ENCODE measurements at regions not wholly inside any gene's neighbourhood (a gene's known extent, or its start where the extent isn't known, plus 50 kb on each side); places are given as distances from the start of the nearest gene placed in this dataset.

GRCh38 chr16:85541181-85541580 lies 71.9 kb upstream of the GSE1 start:
- DNase-seq (ENCODE audit: low spot score): no peak

- DNase-seq (ENCODE audit: low spot score): no peak
Observed at GRCh38 chr16:85541619-85541979, 71.5 kb upstream of the GSE1 start.

- DNase-seq (ENCODE audit: low spot score): no peak
Observed at GRCh38 chr16:85541980-85542900, 70.9 kb upstream of the GSE1 start.

GRCh38 chr16:85543536-85543935 lies 69.6 kb upstream of the GSE1 start:
- DNase-seq (ENCODE audit: low spot score): no peak

- no peak for DNase-seq (ENCODE audit: low spot score)
Observed at GRCh38 chr16:85544016-85544415, 69.1 kb upstream of the GSE1 start.

- no peak for DNase-seq (ENCODE audit: low spot score)
Observed at GRCh38 chr16:85544668-85545067, 68.5 kb upstream of the GSE1 start.

- DNase-seq (ENCODE audit: low spot score): no peak
Observed at GRCh38 chr16:85545227-85545818, 67.8 kb upstream of the GSE1 start.

- DNase-seq (ENCODE audit: low spot score): no peak
Observed at GRCh38 chr16:85546585-85547447, 66.3 kb upstream of the GSE1 start.

- DNase-seq (ENCODE audit: low spot score): no peak
Observed at GRCh38 chr16:85548375-85548774, 64.7 kb upstream of the GSE1 start.

GRCh38 chr16:85549766-85550421 lies 63.2 kb upstream of the GSE1 start:
- no peak for DNase-seq (ENCODE audit: low spot score)

- DNase-seq (ENCODE audit: low spot score): no peak
Observed at GRCh38 chr16:85550422-85550864, 62.7 kb upstream of the GSE1 start.

GRCh38 chr16:85550953-85551924 lies 61.9 kb upstream of the GSE1 start:
- DNase-seq (ENCODE audit: low spot score): no peak

GRCh38 chr16:85552980-85553435 lies 60.1 kb upstream of the GSE1 start:
- no peak for DNase-seq (ENCODE audit: low spot score)

- DNase-seq (ENCODE audit: low spot score): peak; percentile 41
Observed at GRCh38 chr16:85553436-85554113, 59.5 kb upstream of the GSE1 start.

- peak; percentile 88 for DNase-seq (ENCODE audit: low spot score)
Observed at GRCh38 chr16:85554114-85554888, 58.8 kb upstream of the GSE1 start.

GRCh38 chr16:85554889-85555718 lies 58.0 kb upstream of the GSE1 start:
- peak; percentile 44 for DNase-seq (ENCODE audit: low spot score)

GRCh38 chr16:85555719-85556455 lies 57.2 kb upstream of the GSE1 start:
- no peak for DNase-seq (ENCODE audit: low spot score)
